Keratinocyte (primary cell): ENCODE measurements at regions not wholly inside any gene's neighbourhood (a gene's known extent, or its start where the extent isn't known, plus 50 kb on each side); places are given as distances from the start of the nearest gene placed in this dataset.

ENCODE experiments used
- DNase-seq: peaks from one replicate; pipeline ENCODE4 v3.0.0-alpha.2; 2011; ENCODE audit warnings: low read depth, missing footprints, low spot score
- FAIRE-seq: peaks from 2 replicates; lab custom pipeline; 2011; peaks lifted over from hg19 to GRCh38; lab: Jason Lieb, UNC
- H2AFZ ChIP-seq: 2 replicates; pipeline ENCODE4 v1.6.0; 2012; ENCODE audit warnings: low read length, control low read depth, inconsistent platforms; ENCODE audit not compliant: control insufficient read depth
- H3K27ac ChIP-seq: 2 replicates; pipeline ENCODE4 v1.5.1; 2011; ENCODE audit warnings: low read length; ENCODE audit not compliant: control insufficient read depth, insufficient read depth
- H3K27me3 ChIP-seq: 3 replicates; pipeline ENCODE4 v1.6.0; 2011; ENCODE audit warnings: low read length; ENCODE audit not compliant: control insufficient read depth, insufficient read depth; ENCODE audit errors: extremely low read depth
- H3K36me3 ChIP-seq, 2 experiments: 2 replicates in 1 of 2; 3 replicates in 1 of 2; pipeline ENCODE4 v1.5.1; 2011; ENCODE audit warnings: low read length in 2 of 2, mild to moderate bottlenecking in 1 of 2; ENCODE audit not compliant: control insufficient read depth in 2 of 2, insufficient read depth in 2 of 2; ENCODE audit errors: extremely low read depth in 1 of 2
- H3K4me1 ChIP-seq: 3 replicates; pipeline ENCODE4 v1.5.1; 2011; ENCODE audit warnings: low read length; ENCODE audit not compliant: control insufficient read depth, insufficient read depth; ENCODE audit errors: extremely low read depth
- H3K4me2 ChIP-seq: 3 replicates; pipeline ENCODE4 v1.6.0; 2011; ENCODE audit warnings: low read depth, low read length; ENCODE audit not compliant: control insufficient read depth, insufficient read depth; ENCODE audit errors: extremely low read depth
- H3K4me3 ChIP-seq, 3 experiments: fragments of 200-600 bp in 1 of 3; sonication (generic) in 1 of 3; 2 replicates in 2 of 3; 3 replicates in 1 of 3; pipeline ENCODE4 v1.5.1; 2011 to 2016; ENCODE audit warnings: low read length in 3 of 3, mild to moderate bottlenecking in 3 of 3, control low read depth in 2 of 3, inconsistent platforms in 1 of 3, low read depth in 1 of 3, mixed read lengths in 1 of 3, mixed run types in 1 of 3, moderate library complexity in 1 of 3; ENCODE audit not compliant: control insufficient read depth in 2 of 3, insufficient read depth in 2 of 3; ENCODE audit errors: extremely low read depth in 1 of 3
- H3K79me2 ChIP-seq: 2 replicates; pipeline ENCODE4 v1.6.0; 2012; ENCODE audit warnings: low read length; ENCODE audit not compliant: control insufficient read depth, insufficient read depth
- H3K9ac ChIP-seq: 3 replicates; pipeline ENCODE4 v1.6.0; 2011; ENCODE audit warnings: low read length; ENCODE audit not compliant: control insufficient read depth, insufficient read depth; ENCODE audit errors: extremely low read depth
- H3K9me1 ChIP-seq: 3 replicates; pipeline ENCODE4 v1.6.0; 2011; ENCODE audit warnings: low read length; ENCODE audit not compliant: control insufficient read depth, insufficient read depth; ENCODE audit errors: extremely low read depth
- H3K9me3 ChIP-seq: 2 replicates; pipeline ENCODE4 v1.5.1; 2012; ENCODE audit warnings: low read depth, low read length; ENCODE audit not compliant: control insufficient read depth
- H4K20me1 ChIP-seq: 3 replicates; pipeline ENCODE4 v1.6.0; 2011; ENCODE audit warnings: low read length; ENCODE audit not compliant: control insufficient read depth, insufficient read depth; ENCODE audit errors: extremely low read depth
- EZH2 ChIP-seq: IDR thresholded peaks from one replicate; pipeline ENCODE4 v1.6.1; 2012; ENCODE audit warnings: inconsistent platforms, mild to moderate bottlenecking, low read length, moderate library complexity
- dilution Hi-C: fragments of 300-500 bp; cut with MboI; formaldehyde crosslinking; loops from one replicate; pipeline ENCODE4 v1.7.0; 2020; ENCODE audit warnings: low sequenced_read_pairs; ENCODE audit not compliant: extremely low pct_ligation_motif_present
- TF ChIP-seq, protein P1 (sequence below), 3 experiments: IDR thresholded peaks in 1 of 3; conservative IDR thresholded peaks in 1 of 3; optimal IDR thresholded peaks in 1 of 3; 2 replicates in 2 of 3; 3 replicates in 1 of 3; pipeline versions ENCODE3 to v1.5.1; 2011; ENCODE audit warnings: low read length in 3 of 3, mild to moderate bottlenecking in 3 of 3, moderate library complexity in 2 of 3, control low read depth in 1 of 3, inconsistent platforms in 1 of 3; ENCODE audit not compliant: insufficient read depth in 2 of 3; ENCODE audit errors: extremely low read depth in 1 of 3

DNA sequence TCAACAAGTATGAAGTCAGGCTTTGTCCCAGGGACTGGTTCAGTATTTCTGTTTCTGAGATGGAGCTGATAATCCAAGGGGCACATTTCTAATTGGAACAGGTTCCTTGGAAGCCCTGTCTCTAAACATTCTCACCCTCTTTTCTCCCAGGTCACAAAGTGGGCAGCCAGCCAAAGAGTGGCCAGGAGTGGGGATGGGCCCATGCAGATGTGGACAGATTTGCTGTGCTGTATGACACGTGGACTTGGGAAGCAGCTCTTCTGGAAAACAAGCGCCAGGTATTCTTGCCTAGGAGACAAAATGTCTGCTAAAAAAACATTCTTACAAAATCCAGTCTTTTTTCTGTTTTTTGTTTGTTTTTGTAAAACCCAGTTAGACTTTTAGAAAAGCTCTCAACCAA is 140.2 kb downstream of the CD164 start:
- no peak overlapping the region for H2AFZ ChIP-seq
- H3K4me1 ChIP-seq, result no peaks in the 10 kb centered on the region
- FAIRE-seq, result no peak
- H3K79me2 ChIP-seq, result no peaks in the 10 kb centered on the region
- no peak overlapping the region for H3K4me3 ChIP-seq
- H3K9me3 ChIP-seq, result no peaks in the 10 kb centered on the region
- H3K9ac ChIP-seq, result no peak overlapping the region
- no peak overlapping the region for H3K27ac ChIP-seq
- dilution Hi-C loops, result no loop called here
- H3K36me3 ChIP-seq, result no peaks in the 10 kb centered on the region
- no peak overlapping the region for H3K4me2 ChIP-seq
- TF ChIP-seq, protein P1, sequence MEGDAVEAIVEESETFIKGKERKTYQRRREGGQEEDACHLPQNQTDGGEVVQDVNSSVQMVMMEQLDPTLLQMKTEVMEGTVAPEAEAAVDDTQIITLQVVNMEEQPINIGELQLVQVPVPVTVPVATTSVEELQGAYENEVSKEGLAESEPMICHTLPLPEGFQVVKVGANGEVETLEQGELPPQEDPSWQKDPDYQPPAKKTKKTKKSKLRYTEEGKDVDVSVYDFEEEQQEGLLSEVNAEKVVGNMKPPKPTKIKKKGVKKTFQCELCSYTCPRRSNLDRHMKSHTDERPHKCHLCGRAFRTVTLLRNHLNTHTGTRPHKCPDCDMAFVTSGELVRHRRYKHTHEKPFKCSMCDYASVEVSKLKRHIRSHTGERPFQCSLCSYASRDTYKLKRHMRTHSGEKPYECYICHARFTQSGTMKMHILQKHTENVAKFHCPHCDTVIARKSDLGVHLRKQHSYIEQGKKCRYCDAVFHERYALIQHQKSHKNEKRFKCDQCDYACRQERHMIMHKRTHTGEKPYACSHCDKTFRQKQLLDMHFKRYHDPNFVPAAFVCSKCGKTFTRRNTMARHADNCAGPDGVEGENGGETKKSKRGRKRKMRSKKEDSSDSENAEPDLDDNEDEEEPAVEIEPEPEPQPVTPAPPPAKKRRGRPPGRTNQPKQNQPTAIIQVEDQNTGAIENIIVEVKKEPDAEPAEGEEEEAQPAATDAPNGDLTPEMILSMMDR (optimal IDR thresholded peaks at IDR 0.05 in 1 of 3, IDR thresholded peaks at IDR 0.05 in 1 of 3, conservative IDR thresholded peaks at IDR 0.05 in 1 of 3; ENCODE audit: extremely low read depth in 1 of 3, insufficient read depth in 2 of 3, low read length in 3 of 3), result no peak
- no peak for TF ChIP-seq EZH2
- DNase-seq, result no peak
- no peaks in the 10 kb centered on the region for H3K9me1 ChIP-seq
- H4K20me1 ChIP-seq, result no peaks in the 10 kb centered on the region
- no peaks in the 10 kb centered on the region for H3K27me3 ChIP-seq

DNA sequence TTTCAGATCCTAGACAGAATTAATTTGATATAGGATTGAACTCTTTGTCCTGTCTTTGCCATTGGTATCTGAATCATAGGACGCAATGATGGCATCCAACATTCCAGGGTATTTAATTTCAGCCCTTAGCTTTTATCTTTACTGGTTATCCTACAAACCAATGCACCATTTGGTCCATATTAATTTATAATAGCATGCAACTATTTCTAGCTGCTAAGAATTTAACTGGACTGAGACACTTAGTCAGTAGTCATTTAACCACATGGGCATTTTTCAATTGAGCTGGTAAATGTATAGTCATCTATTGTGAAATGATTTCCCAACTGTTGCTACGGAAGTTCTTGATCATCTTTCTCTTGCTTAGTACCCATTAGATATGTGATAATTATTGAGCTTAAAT is 141.1 kb downstream of the CD164 start:
- no peaks in the 10 kb centered on the region for H3K27me3 ChIP-seq
- H2AFZ ChIP-seq, result no peak overlapping the region
- no peaks in the 10 kb centered on the region for H3K79me2 ChIP-seq
- DNase-seq, result no peak
- no peak overlapping the region for H3K4me3 ChIP-seq
- H3K4me2 ChIP-seq, result no peak overlapping the region
- dilution Hi-C loops, result no loop called here
- no peak overlapping the region for H3K27ac ChIP-seq
- H3K9me1 ChIP-seq, result no peaks in the 10 kb centered on the region
- no peak for FAIRE-seq
- no peaks in the 10 kb centered on the region for H3K9me3 ChIP-seq
- H3K4me1 ChIP-seq, result no peaks in the 10 kb centered on the region
- H3K9ac ChIP-seq, result no peak overlapping the region
- H3K36me3 ChIP-seq, result no peaks in the 10 kb centered on the region
- H4K20me1 ChIP-seq, result no peaks in the 10 kb centered on the region
- TF ChIP-seq EZH2, result no peak
- TF ChIP-seq, protein P1 (optimal IDR thresholded peaks at IDR 0.05 in 1 of 3, IDR thresholded peaks at IDR 0.05 in 1 of 3, conservative IDR thresholded peaks at IDR 0.05 in 1 of 3; ENCODE audit: extremely low read depth in 1 of 3, insufficient read depth in 2 of 3, low read length in 3 of 3), result no peak
